K562 (cell line): ENCODE measurements at regions not wholly inside any gene's neighbourhood (a gene's known extent, or its start where the extent isn't known, plus 50 kb on each side); places are given as distances from the start of the nearest gene placed in this dataset.

ENCODE experiments used
- ATAC-seq: fragments of 200-7000 bp; cut with Tn5 transposase; 3 replicates; pipeline ENCODE4 v1.9.1; 2020; ENCODE audit warnings: moderate library complexity
- BruUV-seq: library from RNA; stranded (reverse); fragments of 400-500 nt; replicated peaks from 2 replicates; lab custom pipeline; 2021; lab: Mats Ljungman, UMichigan
- CTCF ChIA-PET: fragments of 300-600 bp; formaldehyde crosslinking; extraction: SDS; loops from one replicate; lab custom pipeline; 2021; ENCODE audit warnings: low intra/inter-chr PET ratio; lab: Yijun Ruan, JAX
- POLR2A ChIA-PET: fragments of 300-600, 350-650 bp; sonication (Branson Sonifier 250); formaldehyde crosslinking; extraction: SDS; loops from one replicate; lab custom pipeline; 2021; ENCODE audit warnings: antibody characterized with exemption, inconsistent platforms; lab: Yijun Ruan, JAX
- DNase-seq, 4 experiments: peaks; one replicate each; pipeline versions ENCODE4 v3.0.0 to v3.0.0-alpha.2; 2011 to 2018; ENCODE audit warnings: low spot score in 3 of 4, mixed read lengths in 3 of 4; ENCODE audit errors: extremely low read depth in 1 of 4
- FAIRE-seq: peaks from 2 replicates; lab custom pipeline; 2011; peaks lifted over from hg19 to GRCh38; lab: Jason Lieb, UNC
- H2AFZ ChIP-seq: 2 replicates; pipeline ENCODE4 v1.6.0; 2011; ENCODE audit warnings: low read depth, low read length, control low read depth, inconsistent platforms
- H3K27ac ChIP-seq: fragments of 200-600 bp; 3 replicates; pipeline ENCODE4 v1.8.0; 2011; ENCODE audit warnings: low read depth, mild to moderate bottlenecking, control low read depth, inconsistent platforms, low read length, moderate library complexity, mixed read lengths; ENCODE audit errors: extremely low read depth
- H3K27me3 ChIP-seq, 2 experiments: fragments of 300-600 bp in 1 of 2; 2 replicates in 1 of 2; 3 replicates in 1 of 2; pipeline versions ENCODE4 v1.6.0 to v1.8.0; 2011; ENCODE audit warnings: inconsistent platforms in 2 of 2, low read length in 2 of 2, mild to moderate bottlenecking in 1 of 2, mixed read lengths in 1 of 2, moderate library complexity in 1 of 2; ENCODE audit not compliant: control insufficient read depth in 2 of 2, insufficient read depth in 2 of 2
- H3K36me3 ChIP-seq: fragments of 300-600 bp; 3 replicates; pipeline ENCODE4 v1.8.0; 2011; ENCODE audit warnings: mild to moderate bottlenecking, low read length, inconsistent platforms; ENCODE audit not compliant: control insufficient read depth, insufficient read depth
- H3K4me1 ChIP-seq, 2 experiments: fragments of 200-600 bp in 1 of 2; replicated peaks in 1 of 2; 2 replicates in 1 of 2; 3 replicates in 1 of 2; pipeline versions ENCODE4 v1.5.1 to v1.8.0; 2011; ENCODE audit warnings: inconsistent platforms in 2 of 2, low read length in 2 of 2, mild to moderate bottlenecking in 1 of 2, mixed read lengths in 1 of 2, moderate library complexity in 1 of 2; ENCODE audit not compliant: control insufficient read depth in 2 of 2, insufficient read depth in 2 of 2
- H3K4me2 ChIP-seq: 2 replicates; pipeline ENCODE4 v1.6.1; 2011; ENCODE audit warnings: low read length, control low read depth, inconsistent platforms, mixed read lengths; ENCODE audit not compliant: insufficient read depth
- H3K4me3 ChIP-seq: fragments of 200-600 bp; sonication (generic), shearing (Covaris generic); 2 replicates; pipeline ENCODE4 v1.5.1; 2016; ENCODE audit warnings: control low read depth, inconsistent platforms
- H3K79me2 ChIP-seq: fragments of 200-600 bp; 3 replicates; pipeline ENCODE4 v1.8.0; 2011; ENCODE audit warnings: low read length, inconsistent platforms; ENCODE audit not compliant: control insufficient read depth, insufficient read depth
- H3K9ac ChIP-seq, 2 experiments: 2 replicates each; pipeline versions ENCODE4 v1.6.0 to v1.6.1; 2011; ENCODE audit warnings: low read depth in 2 of 2, low read length in 2 of 2, control low read depth in 1 of 2, inconsistent platforms in 1 of 2, mild to moderate bottlenecking in 1 of 2, mixed read lengths in 1 of 2; ENCODE audit not compliant: insufficient read depth in 1 of 2
- H3K9me1 ChIP-seq: one replicate; pipeline ENCODE4 v1.6.0; 2011; ENCODE audit warnings: inconsistent platforms, mild to moderate bottlenecking, low read length, moderate library complexity; ENCODE audit not compliant: control insufficient read depth, insufficient read depth
- H3K9me3 ChIP-seq: replicated peaks from 2 replicates; pipeline ENCODE4 v1.5.1; 2011; ENCODE audit warnings: low read depth, low read length, inconsistent platforms; ENCODE audit not compliant: control insufficient read depth, insufficient read depth
- H4K20me1 ChIP-seq: replicated peaks from 2 replicates; pipeline ENCODE4 v1.6.1; 2011; ENCODE audit warnings: low read length, inconsistent platforms, mixed read lengths; ENCODE audit not compliant: control insufficient read depth, insufficient read depth
- BRD4 ChIP-seq: fragments of 200-600 bp; sonication (generic); IDR thresholded peaks from 2 replicates; pipeline ENCODE4 v1.6.1; 2017; ENCODE audit warnings: inconsistent platforms
- FOXJ2 ChIP-seq: fragments of 200-800 bp; sonication (Bioruptor generic); IDR thresholded peaks from 2 replicates; pipeline ENCODE4 v1.6.1; 2016; ENCODE audit warnings: missing genetic modification characterization, missing compliant biosample characterization
- KHSRP ChIP-seq: fragments of 450-650 bp; IDR thresholded peaks from 2 replicates; pipeline ENCODE4 v1.6.1; 2017
- PHF8 ChIP-seq: fragments of 200-600 bp; sonication (generic); IDR thresholded peaks from 2 replicates; pipeline ENCODE4 v1.6.1; 2012; ENCODE audit warnings: mixed run types, mild to moderate bottlenecking, inconsistent platforms, low read length, moderate library complexity, borderline replicate concordance
- PRDM10 ChIP-seq: fragments of 450-650 bp; IDR thresholded peaks from 2 replicates; pipeline ENCODE4 v1.6.1; 2018; ENCODE audit not compliant: partially characterized antibody
- WGBS: fragments of 100-300 bp; shearing (Covaris generic); methylation state at CpG from one replicate; pipeline ENCODE4 v1.1.6; 2016; ENCODE audit warnings: low coverage, mixed read lengths; ENCODE audit not compliant: insufficient coverage; ENCODE audit errors: missing lambda C conversion rate; 5-methylcytosine and 5-hydroxymethylcytosine counted together
- in situ Hi-C: fragments of 300-500 bp; cut with MboI; formaldehyde crosslinking; loops from 4 replicates; pipeline ENCODE4 v1.15.0; 2018; ENCODE audit warnings: inconsistent platforms, mixed read lengths
- intact Hi-C: fragments of 100-400 bp; cut with micrococcal nuclease; formaldehyde crosslinking; loops from 2 replicates; pipeline ENCODE4 v1.14.2; 2022

- BruUV-seq = no TSS peak
- in situ Hi-C loops (no loop called here), intact Hi-C loops (no loop called here)
- peak overlapping the region in 1 of 2 experiments; percentile 32; a peak in 1 of 4 replicates for H3K9ac ChIP-seq
- no peak overlapping the region for H3K4me3 ChIP-seq
- H3K9me3 ChIP-seq = no peaks in the 10 kb centered on the region
- FAIRE-seq = no peak
- peak overlapping the region; percentile 58; the same call in 1 of the 3 replicates for H3K27ac ChIP-seq
- WGBS = no CpG with 5 or more reads among the region's 1 CpG
- ATAC-seq = peak; percentile 52
- H3K4me1 ChIP-seq = peaks cover 10 to 36% of the 10 kb centered on the region in 2 experiments
- H4K20me1 ChIP-seq = no peaks in the 10 kb centered on the region
- no peaks in the 10 kb centered on the region for H3K79me2 ChIP-seq
- H3K9me1 ChIP-seq = no peaks in the 10 kb centered on the region
- H3K4me2 ChIP-seq = peak overlapping the region; percentile 16; the same call in 1 of the 2 replicates
- POLR2A ChIA-PET = no interaction called here
- no peaks in the 10 kb centered on the region for H3K27me3 ChIP-seq
- H3K36me3 ChIP-seq = no peaks in the 10 kb centered on the region
- no peak for TF ChIP-seq FOXJ2 (tag)
- no peak for TF ChIP-seq KHSRP
- peak; percentile 20; the same call in 1 of the 2 replicates for TF ChIP-seq BRD4
- TF ChIP-seq PRDM10 = peak; percentile 58
- TF ChIP-seq PHF8 = 0 out of 2 replicates have a peak, but pooled peaks have one; percentile 15
- DNase-seq = no peak
- CTCF ChIA-PET = no interaction called here
- H2AFZ ChIP-seq = peak overlapping the region; percentile 83
These were observed 148.7 kb downstream of the FCRL5 start for GRCh38 chr1:157403608-157404007.
